ENCODE measurements at regions not wholly inside any gene's neighbourhood (a gene's known extent, or its start where the extent isn't known, plus 50 kb on each side); places are given as distances from the start of the nearest gene placed in this dataset.
"Not testable (repeated sequence)": the region's sequence is repeated elsewhere in the genome, so short reads cannot be mapped to it uniquely, and the experiment has no call there.

GRCh38 chr14:105702275-105702817 lies 176.0 kb downstream of the TMEM121 start:
- TF ChIP-seq, protein P1, sequence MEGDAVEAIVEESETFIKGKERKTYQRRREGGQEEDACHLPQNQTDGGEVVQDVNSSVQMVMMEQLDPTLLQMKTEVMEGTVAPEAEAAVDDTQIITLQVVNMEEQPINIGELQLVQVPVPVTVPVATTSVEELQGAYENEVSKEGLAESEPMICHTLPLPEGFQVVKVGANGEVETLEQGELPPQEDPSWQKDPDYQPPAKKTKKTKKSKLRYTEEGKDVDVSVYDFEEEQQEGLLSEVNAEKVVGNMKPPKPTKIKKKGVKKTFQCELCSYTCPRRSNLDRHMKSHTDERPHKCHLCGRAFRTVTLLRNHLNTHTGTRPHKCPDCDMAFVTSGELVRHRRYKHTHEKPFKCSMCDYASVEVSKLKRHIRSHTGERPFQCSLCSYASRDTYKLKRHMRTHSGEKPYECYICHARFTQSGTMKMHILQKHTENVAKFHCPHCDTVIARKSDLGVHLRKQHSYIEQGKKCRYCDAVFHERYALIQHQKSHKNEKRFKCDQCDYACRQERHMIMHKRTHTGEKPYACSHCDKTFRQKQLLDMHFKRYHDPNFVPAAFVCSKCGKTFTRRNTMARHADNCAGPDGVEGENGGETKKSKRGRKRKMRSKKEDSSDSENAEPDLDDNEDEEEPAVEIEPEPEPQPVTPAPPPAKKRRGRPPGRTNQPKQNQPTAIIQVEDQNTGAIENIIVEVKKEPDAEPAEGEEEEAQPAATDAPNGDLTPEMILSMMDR (conservative IDR thresholded peaks at IDR 0.05; ENCODE audit: low read depth): no peak
- no peak for DNase-seq (ENCODE audit: low spot score)
- ChIA-PET POLR2A (ENCODE audit: low non-redundant PET) (no interaction called here), CTCF (no interaction called here)
- H3K27ac ChIP-seq: no peak overlapping the region

DNA sequence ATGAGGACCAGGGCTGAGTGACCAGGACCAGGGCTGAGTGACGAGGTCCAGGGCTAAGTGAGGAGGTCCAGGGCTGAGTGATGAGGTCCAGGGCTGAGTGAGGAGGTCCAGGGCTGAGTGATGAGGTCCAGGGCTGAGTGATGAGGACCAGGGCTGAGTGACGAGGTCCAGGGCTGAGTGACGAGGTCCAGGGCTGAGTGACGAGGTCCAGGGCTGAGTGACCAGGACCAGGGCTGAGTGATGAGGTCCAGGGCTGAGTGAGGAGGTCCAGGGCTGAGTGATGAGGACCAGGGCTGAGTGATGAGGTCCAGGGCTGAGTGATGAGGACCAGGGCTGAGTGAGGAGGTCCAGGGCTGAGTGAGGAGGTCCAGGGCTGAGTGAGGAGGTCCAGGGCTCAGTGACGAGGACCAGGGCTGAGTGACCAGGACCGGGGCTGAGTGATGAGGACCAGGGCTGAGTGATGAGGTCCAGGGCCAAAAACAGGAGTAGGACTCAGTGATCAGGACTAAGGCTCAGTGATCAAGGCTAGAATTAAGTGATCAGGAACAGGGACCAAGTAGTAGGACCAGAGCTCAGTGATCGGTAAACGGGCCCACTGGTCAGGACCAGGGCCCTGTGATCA lies 176.8 kb downstream of the TMEM121 start:
- POLR2A ChIA-PET (ENCODE audit: low non-redundant PET); CTCF ChIA-PET; DNase-seq (ENCODE audit: low spot score); H3K27ac ChIP-seq: not testable (repeated sequence)

- POLR2A ChIA-PET (ENCODE audit: low non-redundant PET); DNase-seq (ENCODE audit: low spot score); H3K27ac ChIP-seq; CTCF ChIA-PET: not testable (repeated sequence)
Observed at GRCh38 chr14:105704091-105704490, 177.7 kb downstream of the TMEM121 start.

GRCh38 chr14:105704492-105704891 lies 178.1 kb downstream of the TMEM121 start:
- CTCF ChIA-PET; H3K27ac ChIP-seq; POLR2A ChIA-PET (ENCODE audit: low non-redundant PET); DNase-seq (ENCODE audit: low spot score): not testable (repeated sequence)

GRCh38 chr14:105705512-105705861 lies 179.1 kb downstream of the TMEM121 start:
- H3K27ac ChIP-seq; DNase-seq (ENCODE audit: low spot score); CTCF ChIA-PET; POLR2A ChIA-PET (ENCODE audit: low non-redundant PET): not testable (repeated sequence)

- POLR2A ChIA-PET (ENCODE audit: low non-redundant PET); DNase-seq (ENCODE audit: low spot score); H3K27ac ChIP-seq: not testable (repeated sequence)
- CTCF ChIA-PET: interaction anchor here (0.6 kb wide), 1 partner anchor 295 kb away, joined by 3 read pairs; no protein-coding TSS in a partner anchor
Observed at GRCh38 chr14:105705862-105706700, 179.7 kb downstream of the TMEM121 start.

DNA sequence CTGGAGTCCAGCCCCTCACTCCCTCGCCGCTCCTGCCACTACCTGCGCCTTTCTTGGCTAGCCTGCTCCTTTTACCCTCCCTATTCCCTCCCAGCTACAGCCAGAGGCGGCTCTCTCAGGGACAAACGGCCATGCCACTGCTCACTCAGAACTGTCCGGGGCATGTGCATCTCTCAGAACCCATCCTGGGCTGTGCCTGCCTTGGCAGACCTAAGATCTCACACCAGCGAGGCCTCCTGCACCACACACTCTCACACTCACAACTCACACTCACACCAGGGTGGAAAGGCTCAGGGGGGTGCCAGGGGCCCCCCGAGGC lies 180.3 kb downstream of the TMEM121 start:
- DNase-seq (ENCODE audit: low spot score): not testable (repeated sequence)

GRCh38 chr14:105707099-105707498 lies 180.7 kb downstream of the TMEM121 start:
- DNase-seq (ENCODE audit: low spot score); CTCF ChIA-PET; POLR2A ChIA-PET (ENCODE audit: low non-redundant PET); H3K27ac ChIP-seq: not testable (repeated sequence)

More for the DNA sequence above, 180.3 kb downstream of the TMEM121 start:
- POLR2A ChIA-PET (ENCODE audit: low non-redundant PET); H3K27ac ChIP-seq: not testable (repeated sequence)
- CTCF ChIA-PET: interaction anchor here (0.6 kb wide), 1 partner anchor 296 kb away, joined by 3 read pairs; no protein-coding TSS in a partner anchor

DNA sequence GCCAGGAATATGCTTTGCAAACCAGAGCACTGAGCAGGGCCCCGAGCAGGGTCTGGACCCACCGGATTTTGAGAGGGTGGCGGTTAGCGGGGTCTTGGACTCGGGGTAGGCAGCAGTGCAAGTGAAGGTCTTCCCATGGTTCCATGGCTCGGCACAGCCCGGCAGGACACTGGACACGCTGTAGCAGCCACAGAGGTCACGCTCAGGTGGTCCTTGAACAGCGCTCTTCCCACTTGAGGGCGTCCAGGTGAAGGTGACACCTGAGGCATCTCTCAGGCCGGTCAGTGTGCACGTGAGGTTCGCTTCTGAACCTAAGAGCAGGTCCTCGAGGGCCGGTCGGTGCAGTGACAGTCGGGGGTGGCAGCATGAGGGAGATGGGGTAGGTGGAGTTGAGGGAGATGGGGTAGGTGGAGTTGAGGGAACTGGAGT lies 181.4 kb downstream of the TMEM121 start:
- POLR2A ChIA-PET (ENCODE audit: low non-redundant PET); CTCF ChIA-PET; DNase-seq (ENCODE audit: low spot score); H3K27ac ChIP-seq: not testable (repeated sequence)

- CTCF ChIA-PET; DNase-seq (ENCODE audit: low spot score); POLR2A ChIA-PET (ENCODE audit: low non-redundant PET); H3K27ac ChIP-seq: not testable (repeated sequence)
Observed at GRCh38 chr14:105708251-105709134, 182.1 kb downstream of the TMEM121 start.
